Fibroblast of lung (primary cell): ENCODE measurements at regions not wholly inside any gene's neighbourhood (a gene's known extent, or its start where the extent isn't known, plus 50 kb on each side); places are given as distances from the start of the nearest gene placed in this dataset.

Experiments used
- DNase-seq, 2 donors: peaks; one replicate each; pipeline versions ENCODE4 v3.0.0 to v3.0.0-alpha.2; 2010; ENCODE audit warnings: low read depth in 2 of 2
- H2AFZ ChIP-seq: 2 replicates; pipeline ENCODE4 v1.5.1; 2012; ENCODE audit warnings: low read length, control low read depth, inconsistent platforms
- H3K27ac ChIP-seq: 2 replicates; pipeline ENCODE4 v1.5.1; 2011; ENCODE audit warnings: low read length, control low read depth; ENCODE audit not compliant: insufficient read depth
- H3K27me3 ChIP-seq: 2 replicates; pipeline ENCODE4 v1.5.1; 2011; ENCODE audit warnings: mild to moderate bottlenecking, low read length; ENCODE audit not compliant: control insufficient read depth, insufficient read depth
- H3K36me3 ChIP-seq: 2 replicates; pipeline ENCODE4 v1.5.1; 2011; ENCODE audit warnings: low read length; ENCODE audit not compliant: control insufficient read depth, insufficient read depth
- H3K4me1 ChIP-seq: 2 replicates; pipeline ENCODE4 v1.5.1; 2011; ENCODE audit warnings: low read length; ENCODE audit not compliant: control insufficient read depth, insufficient read depth; ENCODE audit errors: extremely low read depth
- H3K4me2 ChIP-seq: 2 replicates; pipeline ENCODE4 v1.5.1; 2011; ENCODE audit warnings: low read length, control low read depth; ENCODE audit not compliant: insufficient read depth; ENCODE audit errors: extremely low read depth
- H3K4me3 ChIP-seq, 4 experiments: fragments of 200-600 bp in 1 of 4; sonication (generic) in 1 of 4; replicated peaks in 1 of 4; 2 replicates each; pipeline ENCODE4 v1.5.1; 2011 to 2016; ENCODE audit warnings: low read length in 4 of 4, low read depth in 3 of 4, mild to moderate bottlenecking in 3 of 4, control low read depth in 2 of 4, inconsistent platforms in 1 of 4, mixed read lengths in 1 of 4; ENCODE audit not compliant: insufficient read depth in 1 of 4; ENCODE audit errors: control extremely low read depth in 1 of 4
- H3K79me2 ChIP-seq: 2 replicates; pipeline ENCODE4 v1.5.1; 2012; ENCODE audit warnings: mild to moderate bottlenecking, low read length, inconsistent platforms; ENCODE audit not compliant: control insufficient read depth, insufficient read depth
- H3K9ac ChIP-seq: 2 replicates; pipeline ENCODE4 v1.5.1; 2011; ENCODE audit warnings: mild to moderate bottlenecking, low read length, control low read depth; ENCODE audit not compliant: insufficient read depth
- H3K9me3 ChIP-seq: 2 replicates; pipeline ENCODE4 v1.5.1; 2012; ENCODE audit warnings: low read depth, low read length; ENCODE audit not compliant: control insufficient read depth, insufficient read depth
- H4K20me1 ChIP-seq: 2 replicates; pipeline ENCODE4 v1.5.1; 2011; ENCODE audit warnings: low read length; ENCODE audit not compliant: control insufficient read depth, insufficient read depth; ENCODE audit errors: extremely low read depth
- CTCF ChIP-seq, 2 donors: IDR thresholded peaks in 1 of 2; conservative IDR thresholded peaks in 1 of 2; 1 replicate in 1 of 2; 2 replicates in 1 of 2; pipeline ENCODE4 v1.5.1; 2011 to 2012; ENCODE audit warnings: low read length in 2 of 2, control low read depth in 1 of 2, inconsistent platforms in 1 of 2, low read depth in 1 of 2, mild to moderate bottlenecking in 1 of 2
- EZH2 ChIP-seq: IDR thresholded peaks from 2 replicates; pipeline ENCODE4 v1.5.1; 2012; ENCODE audit warnings: low read length, control low read depth, mild to moderate bottlenecking; ENCODE audit errors: missing control alignments

DNA sequence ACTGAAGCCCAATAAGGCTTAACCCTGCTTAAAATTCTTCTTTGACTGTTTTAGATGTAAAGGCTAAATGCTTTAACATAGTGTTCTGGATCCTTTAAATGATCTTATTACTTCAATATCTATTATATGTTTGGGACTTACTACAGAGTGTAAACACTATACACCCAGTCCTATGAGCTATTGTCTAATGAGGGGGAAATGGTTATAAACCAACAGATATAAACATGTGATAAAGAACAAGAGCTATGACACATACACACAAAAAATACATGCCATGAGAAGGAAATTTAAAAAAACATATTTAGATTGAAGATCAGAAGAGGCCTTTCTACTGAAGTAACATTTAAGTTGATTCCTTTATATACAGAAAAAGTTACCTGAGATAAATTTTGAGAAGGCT lies 505.1 kb downstream of the FOXG1 start:
- H3K9ac ChIP-seq: no peak overlapping the region
- no peak for DNase-seq
- no peak overlapping the region for H3K4me3 ChIP-seq
- TF ChIP-seq EZH2 (no peak), CTCF (conservative IDR thresholded peaks at IDR 0.05 in 1 of 2, IDR thresholded peaks at IDR 0.05 in 1 of 2; ENCODE audit: low read depth in 1 of 2, low read length in 2 of 2) (no peak)
- no peaks in the 10 kb centered on the region for H3K9me3 ChIP-seq
- H3K4me1 ChIP-seq: no peaks in the 10 kb centered on the region
- H3K27me3 ChIP-seq: no peaks in the 10 kb centered on the region
- no peak overlapping the region for H3K27ac ChIP-seq
- H3K36me3 ChIP-seq: no peaks in the 10 kb centered on the region
- no peaks in the 10 kb centered on the region for H4K20me1 ChIP-seq
- H3K4me2 ChIP-seq: no peak overlapping the region
- no peaks in the 10 kb centered on the region for H3K79me2 ChIP-seq
- no peak overlapping the region for H2AFZ ChIP-seq

DNA sequence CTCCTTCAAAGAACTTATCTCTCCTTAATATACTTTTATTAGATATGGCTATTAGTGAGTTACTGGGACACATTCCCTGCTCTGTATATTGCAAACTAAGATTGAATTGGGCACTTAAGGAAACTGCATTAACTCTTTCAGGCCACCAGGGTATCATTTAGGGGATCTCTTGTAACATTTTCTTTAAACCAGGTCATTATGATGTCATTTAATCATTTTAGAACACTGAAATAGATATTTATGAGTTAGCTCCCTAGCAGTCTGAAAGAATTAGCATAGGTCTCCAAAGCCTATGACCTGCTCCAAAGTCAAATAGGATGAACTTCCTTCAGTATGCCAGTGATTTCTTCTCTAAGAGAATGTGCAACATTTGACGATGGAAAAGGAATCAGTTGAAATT lies 506.9 kb downstream of the FOXG1 start:
- no peaks in the 10 kb centered on the region for H3K4me1 ChIP-seq
- no peaks in the 10 kb centered on the region for H4K20me1 ChIP-seq
- no peak for DNase-seq
- no peak overlapping the region for H3K27ac ChIP-seq
- no peaks in the 10 kb centered on the region for H3K79me2 ChIP-seq
- H2AFZ ChIP-seq: no peak overlapping the region
- no peak overlapping the region for H3K4me2 ChIP-seq
- no peak overlapping the region for H3K4me3 ChIP-seq
- TF ChIP-seq EZH2 (no peak), CTCF (conservative IDR thresholded peaks at IDR 0.05 in 1 of 2, IDR thresholded peaks at IDR 0.05 in 1 of 2; ENCODE audit: low read depth in 1 of 2, low read length in 2 of 2) (no peak)
- H3K9ac ChIP-seq: no peak overlapping the region
- no peaks in the 10 kb centered on the region for H3K9me3 ChIP-seq
- H3K27me3 ChIP-seq: no peaks in the 10 kb centered on the region
- H3K36me3 ChIP-seq: no peaks in the 10 kb centered on the region

DNA sequence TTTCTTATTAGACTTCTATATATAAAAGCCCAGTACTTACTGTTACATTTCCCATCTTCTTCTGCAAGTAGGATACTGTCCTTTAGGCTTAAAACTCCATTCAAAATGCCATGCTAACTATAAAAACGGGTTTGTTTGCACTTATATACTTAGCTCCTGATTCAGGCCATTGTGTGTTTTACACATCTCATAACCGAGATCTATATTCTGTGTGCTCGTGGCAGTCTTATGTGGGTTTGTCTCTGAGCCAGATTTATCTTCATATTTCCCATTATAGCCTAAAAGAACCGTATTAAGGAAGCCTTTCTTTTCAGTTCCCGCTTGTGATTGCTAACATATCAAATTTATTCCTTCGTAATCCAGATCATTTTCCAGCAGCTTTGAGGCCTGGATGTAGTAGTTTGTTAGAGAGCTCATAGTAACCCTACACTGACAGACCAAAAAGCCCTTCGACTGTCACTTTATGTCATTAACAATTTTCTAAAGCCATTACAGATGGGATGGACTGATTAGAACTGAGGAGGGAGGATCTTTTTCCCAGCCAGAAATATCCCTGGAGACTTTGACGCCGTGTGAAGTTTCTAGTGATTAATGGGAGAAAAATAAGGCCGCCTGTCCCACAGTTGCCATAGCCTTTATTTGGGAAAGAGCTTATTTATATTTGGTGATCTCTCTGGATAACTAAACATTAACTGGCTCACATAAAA lies 508.5 kb downstream of the FOXG1 start:
- no peak overlapping the region for H3K27ac ChIP-seq
- H3K79me2 ChIP-seq: no peaks in the 10 kb centered on the region
- H3K9ac ChIP-seq: no peak overlapping the region
- H4K20me1 ChIP-seq: no peaks in the 10 kb centered on the region
- no peaks in the 10 kb centered on the region for H3K9me3 ChIP-seq
- H3K4me2 ChIP-seq: no peak overlapping the region
- peak overlapping the region; percentile 78 for H2AFZ ChIP-seq
- H3K36me3 ChIP-seq: no peaks in the 10 kb centered on the region
- TF ChIP-seq CTCF (conservative IDR thresholded peaks at IDR 0.05 in 1 of 2, IDR thresholded peaks at IDR 0.05 in 1 of 2; ENCODE audit: low read depth in 1 of 2, low read length in 2 of 2) (no peak), EZH2 (no peak)
- H3K4me1 ChIP-seq: no peaks in the 10 kb centered on the region
- no peak overlapping the region for H3K4me3 ChIP-seq
- peak in 1 of 2 donors; percentile 0 for DNase-seq
- no peaks in the 10 kb centered on the region for H3K27me3 ChIP-seq
